HG03432 (cell line): ENCODE measurements at regions not wholly inside any gene's neighbourhood (a gene's known extent, or its start where the extent isn't known, plus 50 kb on each side); places are given as distances from the start of the nearest gene placed in this dataset.

Experiments
- ATAC-seq: cut with Tn5 transposase; IDR thresholded peaks from one replicate; pipeline ENCODE4 v1.9.1; 2021; ENCODE audit warnings: mild to moderate bottlenecking, moderate library complexity; ENCODE audit not compliant: unreplicated experiment

- ATAC-seq = no peak
Measured at GRCh38 chr13:62088165-62088564, 672.5 kb upstream of the PCDH20 start.

DNA sequence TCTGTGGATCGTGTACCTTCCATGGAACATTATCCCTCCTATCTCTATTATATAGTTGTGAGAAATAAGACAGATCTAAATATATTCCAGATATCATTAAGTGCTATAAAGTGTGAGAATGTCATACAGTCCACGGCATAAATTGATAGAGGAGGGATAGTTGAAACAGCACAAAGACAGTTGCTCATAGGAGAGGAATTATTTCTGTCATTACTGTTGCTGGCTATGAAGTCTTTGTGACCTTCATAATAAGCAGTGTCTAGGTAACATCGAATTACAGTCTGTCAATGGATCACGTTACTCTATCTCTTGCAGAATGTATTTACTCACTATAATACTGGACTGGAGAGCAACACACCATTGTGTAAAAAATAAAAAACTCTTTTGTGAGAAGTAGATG lies 671.5 kb upstream of the PCDH20 start:
- ATAC-seq = no peak

- no peak for ATAC-seq
Measured at GRCh38 chr13:62085337-62086229, 669.9 kb upstream of the PCDH20 start.

DNA sequence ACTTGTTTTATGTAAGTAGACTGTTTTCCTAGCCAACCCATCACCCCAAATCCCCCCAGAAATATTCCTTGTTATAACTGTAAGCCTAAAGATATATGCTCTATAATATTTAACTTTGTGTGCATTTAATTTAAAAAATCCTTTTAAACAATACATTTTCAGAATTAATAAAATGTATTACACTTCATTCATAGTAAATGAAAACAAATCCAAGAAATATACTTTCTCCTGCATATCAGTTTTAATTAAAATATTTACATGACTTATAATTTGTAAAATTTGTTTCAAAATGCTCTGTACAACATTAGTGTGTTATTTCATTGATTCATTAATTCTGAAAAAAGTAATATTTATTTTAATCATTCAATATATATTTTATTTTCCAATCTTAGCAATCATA lies 669.1 kb upstream of the PCDH20 start:
- no peak for ATAC-seq

DNA sequence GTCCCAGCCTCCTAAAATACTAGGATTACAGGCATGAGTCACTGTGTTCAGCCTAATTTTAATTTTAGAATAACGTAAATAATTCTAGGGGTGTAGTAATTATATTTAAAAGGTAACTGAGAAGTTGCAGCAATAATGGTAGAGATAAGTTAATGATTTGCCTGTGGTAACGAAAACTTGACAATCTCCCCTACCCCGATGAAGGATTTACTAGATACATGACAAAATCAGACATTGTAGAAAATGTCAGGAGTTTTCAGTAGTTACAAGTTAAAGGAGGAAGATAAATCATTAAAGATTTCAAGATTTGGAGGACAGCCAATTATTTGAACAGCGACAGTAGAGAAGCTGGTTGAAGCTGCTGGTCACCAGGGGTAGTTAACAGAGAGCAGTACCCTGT lies 652.2 kb upstream of the PCDH20 start:
- ATAC-seq = no peak

DNA sequence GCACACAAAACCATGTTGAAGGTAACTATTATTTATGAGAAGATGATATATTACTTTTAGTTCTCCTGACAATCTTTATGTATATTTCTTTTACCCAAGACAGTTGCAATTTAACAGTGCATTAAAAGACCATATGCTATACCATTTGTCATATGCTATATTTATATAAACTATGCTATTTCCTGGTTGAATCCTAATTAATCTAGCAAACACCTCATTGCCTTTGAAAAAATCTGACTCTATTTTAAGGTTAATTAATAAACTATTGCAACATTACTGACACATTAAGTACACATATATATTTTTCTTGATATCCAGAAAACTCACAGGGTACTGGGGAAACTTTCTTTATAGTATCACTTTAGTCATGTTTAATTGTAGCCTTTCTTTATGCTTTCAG lies 649.4 kb upstream of the PCDH20 start:
- no peak for ATAC-seq

DNA sequence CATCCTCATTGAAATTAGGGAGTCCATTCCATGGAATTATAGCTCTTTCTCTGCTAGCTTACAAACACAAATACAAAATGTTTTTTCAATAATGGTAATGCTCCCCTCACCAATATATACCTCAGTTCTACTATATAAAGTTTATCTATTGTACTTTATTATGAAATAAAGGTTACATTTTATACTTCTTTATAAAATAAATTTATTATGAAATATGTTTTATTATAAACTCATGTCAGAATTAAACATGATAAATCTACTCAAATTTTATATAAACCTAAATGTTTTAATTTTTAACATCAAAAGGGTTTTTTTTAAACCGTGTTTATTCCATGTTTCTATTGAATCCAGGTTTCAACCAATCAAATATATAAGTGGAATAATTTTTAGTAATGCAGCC lies 646.1 kb upstream of the PCDH20 start:
- no peak for ATAC-seq

DNA sequence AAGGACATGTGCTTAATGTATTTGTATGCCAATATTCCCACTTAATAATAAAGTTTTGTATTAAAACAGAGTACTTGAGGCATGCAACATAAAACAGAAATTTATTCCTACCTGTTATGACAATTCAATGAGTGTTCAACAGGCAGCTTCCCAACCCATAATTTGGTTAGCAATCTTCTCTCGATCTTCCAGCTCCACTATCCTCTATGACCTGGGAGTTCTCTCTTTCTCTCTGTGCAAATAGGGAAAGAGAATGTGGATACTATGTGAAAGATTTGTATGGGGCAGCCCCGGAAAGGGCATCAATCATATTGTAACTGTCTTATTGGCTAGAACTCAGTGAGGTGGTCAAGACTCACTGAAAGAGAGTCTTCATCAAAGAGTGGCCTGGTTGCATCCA lies 644.9 kb upstream of the PCDH20 start:
- no peak for ATAC-seq

GRCh38 chr13:62057286-62057685 lies 641.6 kb upstream of the PCDH20 start:
- ATAC-seq = no peak

GRCh38 chr13:62049992-62050391 lies 634.3 kb upstream of the PCDH20 start:
- ATAC-seq = no peak

GRCh38 chr13:62046512-62046911 lies 630.9 kb upstream of the PCDH20 start:
- no peak for ATAC-seq

DNA sequence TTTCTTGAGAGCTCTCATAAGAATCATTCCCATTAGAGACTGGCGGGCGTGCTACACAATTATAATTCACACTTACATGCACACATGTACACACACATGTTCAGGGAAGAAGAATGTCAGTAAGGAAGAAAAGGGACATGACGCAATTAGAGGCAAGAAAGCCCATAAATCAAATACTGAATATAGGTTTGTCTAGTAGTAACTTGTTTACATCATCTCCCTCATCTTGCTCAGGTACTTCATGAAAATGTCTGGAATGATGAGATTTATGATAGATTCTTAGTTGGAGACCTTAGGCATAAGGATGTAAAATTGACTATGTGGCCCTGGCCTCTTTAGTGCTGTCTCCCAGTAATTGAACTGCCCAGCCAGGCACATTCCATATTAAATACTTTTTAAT lies 628.0 kb upstream of the PCDH20 start:
- ATAC-seq = no peak

- no peak for ATAC-seq
Measured at GRCh38 chr13:62040806-62041205, 625.2 kb upstream of the PCDH20 start.

DNA sequence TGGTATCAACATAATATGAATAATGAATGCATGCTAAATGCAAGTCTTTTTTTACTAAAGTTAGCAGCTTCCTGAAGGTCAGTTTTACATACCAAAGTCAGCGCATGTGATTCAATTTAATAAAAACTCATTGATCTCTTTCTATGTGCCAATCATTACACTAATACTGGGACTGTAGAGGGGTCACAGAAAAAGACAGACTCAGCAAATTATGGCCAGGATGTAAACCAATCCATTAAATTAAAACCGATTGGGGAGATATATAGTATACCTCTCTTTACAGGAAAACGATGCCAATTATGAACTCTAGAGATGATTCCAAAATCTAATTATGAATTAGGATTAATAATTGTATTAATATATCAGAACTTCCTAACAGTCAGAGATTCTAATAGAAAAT lies 624.4 kb upstream of the PCDH20 start:
- no peak for ATAC-seq

DNA sequence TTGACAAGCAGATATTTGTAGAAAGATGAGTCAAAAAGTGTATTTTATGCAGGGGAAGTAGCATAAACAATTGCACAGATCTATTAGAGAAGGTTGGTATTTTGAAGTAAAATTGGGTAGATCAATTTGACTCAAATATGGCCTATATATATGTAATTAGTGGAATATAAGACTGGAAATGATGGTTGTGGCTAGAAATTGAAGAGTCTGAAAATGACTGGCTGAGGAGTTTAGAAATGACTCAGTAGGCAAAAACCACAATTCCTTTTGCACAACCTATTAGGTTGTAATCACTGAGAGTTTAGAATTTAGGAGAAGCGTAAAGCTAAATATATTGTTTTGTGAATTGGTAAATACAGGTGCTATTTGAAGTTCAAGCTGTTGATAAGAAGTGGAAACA lies 622.6 kb upstream of the PCDH20 start:
- peak; percentile 73 for ATAC-seq

- no peak for ATAC-seq
Measured at GRCh38 chr13:62035981-62036380, 620.3 kb upstream of the PCDH20 start.

GRCh38 chr13:62033934-62034333 lies 618.3 kb upstream of the PCDH20 start:
- no peak for ATAC-seq

DNA sequence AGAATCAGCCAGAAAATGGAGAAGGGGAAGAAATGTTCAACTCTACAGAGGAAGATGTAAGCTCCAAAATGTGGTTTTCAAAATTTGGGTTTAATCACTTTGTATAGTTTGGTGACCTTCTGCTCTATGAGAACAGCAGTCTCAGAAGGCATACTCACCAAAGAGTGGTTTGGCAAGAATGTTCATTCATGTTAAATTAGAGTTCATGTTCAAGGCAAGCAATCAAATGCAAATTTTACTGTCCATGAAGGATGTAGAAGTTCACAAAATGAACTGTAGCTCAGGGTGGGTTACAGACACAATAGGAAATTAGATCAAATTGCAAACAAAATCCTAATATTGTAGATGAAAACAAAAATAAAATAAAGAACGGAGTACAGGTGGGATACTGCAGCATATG lies 606.7 kb upstream of the PCDH20 start:
- no peak for ATAC-seq

- no peak for ATAC-seq
Measured at GRCh38 chr13:62019858-62020257, 604.2 kb upstream of the PCDH20 start.

DNA sequence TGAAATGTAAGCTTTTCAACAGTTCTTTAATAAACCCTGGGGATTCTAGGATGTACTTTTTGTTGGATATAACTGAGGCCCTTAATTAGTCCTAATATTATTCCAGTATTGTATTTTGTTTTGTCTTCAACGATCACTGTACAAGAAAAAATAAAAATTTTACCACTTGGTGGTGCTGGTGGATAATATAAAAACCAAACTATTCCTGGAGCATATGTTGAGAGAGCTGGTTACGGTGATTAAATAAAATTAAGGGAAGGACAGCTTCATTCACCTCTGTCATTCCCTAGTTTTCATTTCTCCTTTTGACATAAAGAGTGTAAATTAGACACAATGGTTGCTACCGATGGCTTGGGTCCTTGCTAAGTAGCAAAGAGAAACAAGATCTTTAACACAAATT lies 598.6 kb upstream of the PCDH20 start:
- ATAC-seq = no peak

GRCh38 chr13:62003452-62003851 lies 587.8 kb upstream of the PCDH20 start:
- no peak for ATAC-seq

GRCh38 chr13:61994174-61994573 lies 578.5 kb upstream of the PCDH20 start:
- no peak for ATAC-seq

GRCh38 chr13:61989978-61990377 lies 574.3 kb upstream of the PCDH20 start:
- ATAC-seq = no peak
